T47D (cell line): ENCODE measurements at regions not wholly inside any gene's neighbourhood (a gene's known extent, or its start where the extent isn't known, plus 50 kb on each side); places are given as distances from the start of the nearest gene placed in this dataset.

Experiments used
- DNase-seq, 2 experiments: peaks; one replicate each; pipeline versions ENCODE4 v3.0.0 to v3.0.0-alpha.2; 2011 to 2012; ENCODE audit warnings: low read depth in 1 of 2, low spot score in 1 of 2
- JUND ChIP-seq: IDR thresholded peaks from 2 replicates; pipeline ENCODE4 v1.6.1; 2012; ENCODE audit warnings: low read depth
- in situ Hi-C: cut with HindIII; loops from 2 replicates; pipeline ENCODE4 v1.10.0; 2016; ENCODE audit warnings: low sequenced_read_pairs, low pct_unique_long_range_greater_than_20kb

DNA sequence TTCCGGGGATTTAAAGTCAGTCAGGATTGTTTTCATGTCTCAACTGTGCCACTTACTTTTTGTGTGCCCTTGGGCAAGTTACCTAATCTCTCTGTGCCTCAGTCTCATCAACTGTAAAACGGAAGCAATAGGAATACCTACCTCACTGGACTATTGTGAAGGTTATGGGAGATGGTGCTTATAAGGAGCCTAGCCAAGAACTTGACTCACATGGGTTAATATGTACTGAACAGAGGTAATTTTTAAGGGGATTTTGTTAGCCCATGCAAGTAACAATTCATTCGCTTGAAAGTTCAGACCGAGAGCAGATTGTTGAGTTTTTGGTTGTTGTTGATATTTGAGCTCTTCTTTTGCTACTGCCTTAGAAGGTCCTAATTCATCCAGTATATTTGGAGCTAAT lies 202.9 kb downstream of the ZNF365 start:
- TF ChIP-seq JUND = no peak
- DNase-seq = no peak
- in situ Hi-C loops = no loop called here

GRCh38 chr10:62577666-62578291 lies 203.6 kb downstream of the ZNF365 start:
- TF ChIP-seq JUND = no peak
- in situ Hi-C loops = no loop called here
- DNase-seq = no peak

- TF ChIP-seq JUND = no peak
- no peak for DNase-seq
- in situ Hi-C loops = no loop called here
Observed at GRCh38 chr10:62578301-62578700, 204.1 kb downstream of the ZNF365 start.

DNA sequence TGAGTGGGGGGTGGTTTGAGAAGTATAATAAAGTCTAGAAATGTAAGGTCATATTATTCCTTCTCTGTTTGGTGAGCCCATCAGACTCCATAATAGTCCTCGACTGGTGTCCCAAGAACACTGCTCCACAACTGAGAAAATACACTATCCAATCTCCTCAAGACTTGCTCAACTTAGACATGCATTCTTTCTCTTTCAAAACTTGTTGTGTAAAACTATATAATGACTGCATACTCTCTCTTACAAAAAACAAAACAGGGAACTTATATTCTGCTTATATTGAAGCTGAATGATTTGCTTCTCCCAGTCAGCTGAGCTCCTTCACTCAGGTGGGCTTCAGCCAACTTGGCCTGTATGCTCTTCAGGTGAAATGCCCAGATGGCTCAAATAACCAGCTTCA lies 204.7 kb downstream of the ZNF365 start:
- in situ Hi-C loops = no loop called here
- TF ChIP-seq JUND = no peak
- no peak for DNase-seq

GRCh38 chr10:62580396-62580795 lies 206.2 kb downstream of the ZNF365 start:
- TF ChIP-seq JUND = no peak
- in situ Hi-C loops = no loop called here
- no peak for DNase-seq

GRCh38 chr10:62581351-62581750 lies 207.2 kb downstream of the ZNF365 start:
- in situ Hi-C loops = no loop called here

DNA sequence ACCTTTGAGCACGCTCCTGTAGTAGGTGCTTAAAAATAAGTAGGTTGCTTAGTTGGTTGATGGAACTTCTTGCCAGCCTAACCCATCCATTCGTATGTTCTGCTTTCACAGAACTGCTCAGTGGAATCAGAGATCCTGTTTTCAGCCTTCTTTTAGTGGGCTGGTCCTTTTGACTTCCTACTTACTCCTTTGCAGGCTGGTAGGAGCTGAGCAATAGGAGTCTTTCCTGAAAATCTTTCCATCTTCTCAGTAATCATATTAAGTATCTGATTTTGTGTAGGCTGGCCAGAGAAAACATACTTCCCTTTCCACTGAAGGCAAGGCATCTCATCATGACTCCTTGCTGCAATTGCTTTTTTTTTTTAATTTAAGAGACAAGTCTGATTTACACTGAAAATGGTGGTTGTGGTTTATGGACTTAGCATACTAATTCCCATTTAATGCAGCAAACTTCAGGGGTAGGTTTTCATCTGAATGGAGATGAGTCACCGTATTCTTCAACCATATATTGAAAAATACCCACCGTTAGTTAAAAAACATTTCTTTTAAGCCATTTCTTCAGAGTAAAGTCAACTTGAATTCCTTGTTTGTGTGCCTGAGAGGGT lies 208.0 kb downstream of the ZNF365 start:
- no peak for DNase-seq
- no peak for TF ChIP-seq JUND
- in situ Hi-C loops = no loop called here

More at GRCh38 chr10:62581351-62581750, 207.2 kb downstream of the ZNF365 start:
- no peak for TF ChIP-seq JUND
- no peak for DNase-seq

GRCh38 chr10:62582804-62583208 lies 208.6 kb downstream of the ZNF365 start:
- no peak for DNase-seq
- in situ Hi-C loops = no loop called here
- TF ChIP-seq JUND = no peak

- no peak for DNase-seq
- no peak for TF ChIP-seq JUND
- in situ Hi-C loops = no loop called here
Observed at GRCh38 chr10:62583876-62584615, 209.9 kb downstream of the ZNF365 start.

GRCh38 chr10:62584731-62585130 lies 210.6 kb downstream of the ZNF365 start:
- DNase-seq = no peak

GRCh38 chr10:62585211-62585775 lies 211.1 kb downstream of the ZNF365 start:
- in situ Hi-C loops = no loop called here
- TF ChIP-seq JUND = no peak
- DNase-seq = no peak

More at GRCh38 chr10:62584731-62585130, 210.6 kb downstream of the ZNF365 start:
- in situ Hi-C loops = no loop called here
- TF ChIP-seq JUND = no peak

DNA sequence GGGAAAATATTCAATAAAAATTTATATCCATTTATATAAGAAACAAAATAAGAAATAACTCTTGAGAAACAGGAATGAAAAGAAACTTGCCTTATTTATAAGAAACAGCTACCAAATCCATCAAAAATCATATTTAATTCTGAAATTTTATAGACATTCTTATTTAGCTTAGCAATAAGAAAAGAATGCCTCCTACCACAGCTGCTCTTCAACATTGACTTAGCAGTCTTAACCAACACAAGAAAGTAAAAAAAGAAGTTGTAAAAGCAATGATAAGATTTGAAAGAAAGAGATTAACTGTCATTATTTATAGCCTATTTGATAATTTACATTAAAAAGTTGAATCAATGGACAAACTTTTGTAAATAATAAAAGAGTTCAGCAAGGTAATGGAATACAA lies 212.8 kb downstream of the ZNF365 start:
- in situ Hi-C loops = no loop called here

DNA sequence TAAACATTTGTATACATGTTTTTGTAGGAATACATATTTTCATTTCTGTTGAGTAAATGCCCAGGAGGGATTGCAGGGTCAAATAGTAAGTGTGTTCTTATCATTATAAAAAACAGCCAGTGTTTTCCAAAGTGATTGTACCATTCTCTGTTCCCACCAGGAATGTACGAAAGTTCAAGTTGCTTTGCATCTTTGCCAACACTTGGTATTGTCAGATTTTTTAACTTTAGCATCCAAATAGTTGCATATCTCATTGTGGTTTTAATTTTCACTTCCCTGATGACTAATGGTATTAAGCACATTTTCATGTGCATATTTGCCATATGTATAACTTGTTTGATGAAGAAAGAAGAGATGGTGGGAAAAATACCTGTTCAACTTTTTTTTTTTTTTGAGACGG lies 213.9 kb downstream of the ZNF365 start:
- in situ Hi-C loops = no loop called here
- no peak for TF ChIP-seq JUND
- no peak for DNase-seq

More for the DNA sequence above, 212.8 kb downstream of the ZNF365 start:
- no peak for TF ChIP-seq JUND
- DNase-seq = no peak
